Astrocyte of the cerebellum (primary cell): ENCODE measurements at regions not wholly inside any gene's neighbourhood (a gene's known extent, or its start where the extent isn't known, plus 50 kb on each side); places are given as distances from the start of the nearest gene placed in this dataset.

Experiments used
- DNase-seq: peaks from one replicate; pipeline ENCODE4 v3.0.0-alpha.2; 2011; ENCODE audit warnings: low read depth
- H3K4me3 ChIP-seq: 2 replicates; pipeline ENCODE4 v1.5.1; 2011; ENCODE audit warnings: mild to moderate bottlenecking, low read depth, low read length, moderate library complexity
- in situ Hi-C: cut with HindIII; loops from 2 replicates; pipeline ENCODE4 v1.10.0; 2017; ENCODE audit warnings: low sequenced_read_pairs
- TF ChIP-seq, protein P1 (sequence below): IDR thresholded peaks from 2 replicates; pipeline ENCODE4 v1.5.1; 2012; ENCODE audit warnings: low read length, low read depth, moderate library complexity, mild to moderate bottlenecking; ENCODE audit errors: missing control alignments

DNA sequence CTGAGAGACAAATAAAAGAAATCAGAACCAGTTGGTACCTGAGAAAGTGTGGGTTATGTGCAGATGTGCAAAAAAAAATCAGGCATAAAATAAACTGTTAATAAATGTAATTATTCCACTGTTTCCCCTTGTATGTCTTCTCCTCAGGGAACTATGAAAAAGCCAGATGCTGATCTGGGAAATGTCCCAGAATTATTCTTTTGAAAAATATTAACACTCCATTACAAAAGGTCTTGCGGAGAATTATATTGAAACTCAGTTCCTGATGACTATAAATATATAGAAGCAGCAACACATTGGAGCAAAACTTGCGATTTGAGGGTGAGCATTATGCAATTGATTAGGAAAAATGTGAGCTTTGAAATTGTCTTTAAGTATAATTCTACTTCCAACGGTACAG lies 433.3 kb upstream of the KLF12 start:
- DNase-seq: no peak
- TF ChIP-seq, protein P1, sequence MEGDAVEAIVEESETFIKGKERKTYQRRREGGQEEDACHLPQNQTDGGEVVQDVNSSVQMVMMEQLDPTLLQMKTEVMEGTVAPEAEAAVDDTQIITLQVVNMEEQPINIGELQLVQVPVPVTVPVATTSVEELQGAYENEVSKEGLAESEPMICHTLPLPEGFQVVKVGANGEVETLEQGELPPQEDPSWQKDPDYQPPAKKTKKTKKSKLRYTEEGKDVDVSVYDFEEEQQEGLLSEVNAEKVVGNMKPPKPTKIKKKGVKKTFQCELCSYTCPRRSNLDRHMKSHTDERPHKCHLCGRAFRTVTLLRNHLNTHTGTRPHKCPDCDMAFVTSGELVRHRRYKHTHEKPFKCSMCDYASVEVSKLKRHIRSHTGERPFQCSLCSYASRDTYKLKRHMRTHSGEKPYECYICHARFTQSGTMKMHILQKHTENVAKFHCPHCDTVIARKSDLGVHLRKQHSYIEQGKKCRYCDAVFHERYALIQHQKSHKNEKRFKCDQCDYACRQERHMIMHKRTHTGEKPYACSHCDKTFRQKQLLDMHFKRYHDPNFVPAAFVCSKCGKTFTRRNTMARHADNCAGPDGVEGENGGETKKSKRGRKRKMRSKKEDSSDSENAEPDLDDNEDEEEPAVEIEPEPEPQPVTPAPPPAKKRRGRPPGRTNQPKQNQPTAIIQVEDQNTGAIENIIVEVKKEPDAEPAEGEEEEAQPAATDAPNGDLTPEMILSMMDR: no peak
- H3K4me3 ChIP-seq: no peak overlapping the region
- in situ Hi-C loops: no loop called here

DNA sequence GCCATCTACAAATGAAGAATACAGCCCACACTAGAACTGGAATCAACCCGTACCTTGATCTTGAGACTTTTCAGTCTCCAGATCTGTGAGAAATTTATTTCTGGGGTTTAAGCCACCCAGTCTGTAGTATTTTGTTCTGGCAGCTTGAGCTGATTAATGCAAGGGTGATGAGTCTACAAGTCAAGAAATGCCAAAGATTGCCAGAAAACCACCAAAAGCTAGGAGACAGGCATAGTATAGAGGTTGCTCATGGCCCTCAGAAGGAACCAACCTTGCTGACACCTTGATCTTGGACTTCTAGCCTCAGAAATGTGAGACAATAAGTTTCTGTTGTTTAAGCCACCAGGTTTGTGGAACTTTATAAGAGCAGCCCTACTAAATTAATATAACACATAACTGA lies 428.2 kb upstream of the KLF12 start:
- no peak for DNase-seq
- TF ChIP-seq, protein P1: no peak

DNA sequence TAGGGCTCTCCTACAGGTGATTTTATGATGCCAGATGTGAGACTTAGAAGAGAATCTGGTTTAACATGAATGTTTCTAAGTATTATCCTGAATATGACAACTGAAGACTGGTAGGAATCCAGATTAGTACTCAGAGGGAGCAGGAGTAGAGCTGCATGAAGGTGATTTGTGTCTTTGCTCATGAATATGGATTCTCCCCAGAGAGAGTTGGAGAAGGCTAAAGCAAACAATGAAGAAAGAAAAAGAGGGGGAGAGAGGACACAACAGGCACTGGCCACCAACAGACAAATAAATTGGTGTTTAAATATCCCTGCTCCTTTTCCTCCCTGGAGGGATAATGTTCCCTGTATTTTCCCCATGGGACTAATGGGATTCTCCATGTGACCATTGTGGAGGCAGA lies 427.0 kb upstream of the KLF12 start:
- in situ Hi-C loops: no loop called here
- TF ChIP-seq, protein P1: no peak
- H3K4me3 ChIP-seq: no peak overlapping the region
- DNase-seq: no peak

More for the DNA sequence above, 428.2 kb upstream of the KLF12 start:
- in situ Hi-C loops: no loop called here
- H3K4me3 ChIP-seq: no peak overlapping the region

DNA sequence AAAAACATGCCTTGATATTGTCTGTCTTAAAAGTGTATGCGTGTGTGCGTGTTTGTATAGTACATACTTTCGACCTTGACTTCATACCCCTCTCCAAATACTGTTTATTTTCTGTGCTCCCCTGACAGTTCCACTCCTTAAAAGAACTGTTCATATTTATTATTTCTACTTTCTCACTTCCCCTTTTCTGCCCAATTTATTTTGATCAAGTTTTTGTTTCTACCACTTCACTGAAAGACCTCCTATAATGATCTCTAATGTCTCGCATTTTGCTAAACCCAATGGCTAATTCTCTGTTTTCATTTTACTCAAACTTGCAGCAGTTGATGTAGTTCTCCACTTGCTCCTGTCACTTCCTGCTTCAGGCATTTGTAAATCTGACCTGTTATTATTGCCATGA lies 426.1 kb upstream of the KLF12 start:
- no peak overlapping the region for H3K4me3 ChIP-seq
- TF ChIP-seq, protein P1: no peak
- no peak for DNase-seq
- in situ Hi-C loops: no loop called here

DNA sequence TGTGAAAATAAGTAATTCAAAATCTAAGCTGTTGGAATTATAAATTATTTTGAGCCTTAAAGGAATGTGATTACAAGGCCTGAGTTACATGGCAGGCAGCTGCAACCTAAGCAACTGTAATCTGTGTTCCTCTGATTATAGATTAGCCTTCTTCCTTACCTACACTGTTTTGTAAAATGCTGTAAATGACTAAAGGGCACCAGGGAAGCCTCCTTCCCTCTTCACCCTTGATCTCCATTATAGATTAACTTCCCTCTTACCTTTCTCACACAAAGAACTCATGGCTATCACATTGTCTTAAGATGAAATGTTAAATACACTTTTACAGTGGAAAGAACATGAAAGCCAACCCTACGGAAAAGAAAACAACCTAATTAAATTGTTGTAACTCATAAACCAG lies 423.7 kb upstream of the KLF12 start:
- in situ Hi-C loops: no loop called here
- TF ChIP-seq, protein P1: no peak
- no peak for DNase-seq
- no peak overlapping the region for H3K4me3 ChIP-seq

DNA sequence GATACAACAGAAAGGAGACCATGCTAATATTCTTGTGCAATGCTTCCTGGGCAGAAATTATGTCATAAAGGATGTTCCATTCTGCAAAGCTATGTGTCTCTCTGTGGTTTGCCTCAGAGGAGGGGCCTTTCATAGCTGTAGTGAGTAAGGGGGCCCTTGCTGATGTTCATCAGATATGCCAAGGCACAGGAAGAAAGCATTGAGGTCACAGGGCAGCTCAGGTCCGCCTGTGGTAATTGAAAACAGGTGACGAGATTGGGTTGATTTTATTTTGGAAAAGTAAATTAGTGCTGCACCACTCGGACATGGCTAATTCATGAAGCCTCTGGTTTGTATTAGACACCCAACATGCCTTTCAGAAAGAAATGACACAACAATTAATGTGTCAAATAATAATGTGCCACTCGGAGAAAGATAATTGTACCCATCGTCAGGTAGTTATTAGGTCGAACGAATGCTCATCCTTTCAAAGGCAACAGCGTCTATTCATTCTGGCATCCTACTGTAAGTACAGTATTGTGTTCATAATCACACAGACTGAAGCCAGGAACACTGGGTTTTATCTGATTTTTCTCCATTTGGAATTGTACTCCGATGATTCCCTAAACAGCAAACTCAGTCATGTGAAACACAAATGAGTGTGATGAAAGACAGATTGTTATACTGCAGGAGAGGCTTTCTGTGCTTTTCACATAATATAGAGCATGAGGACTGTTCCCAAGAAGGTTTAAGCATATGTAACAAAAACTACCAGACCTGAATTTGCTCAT lies 421.6 kb upstream of the KLF12 start:
- TF ChIP-seq, protein P1: no peak
- in situ Hi-C loops: no loop called here
- no peak overlapping the region for H3K4me3 ChIP-seq
- no peak for DNase-seq

DNA sequence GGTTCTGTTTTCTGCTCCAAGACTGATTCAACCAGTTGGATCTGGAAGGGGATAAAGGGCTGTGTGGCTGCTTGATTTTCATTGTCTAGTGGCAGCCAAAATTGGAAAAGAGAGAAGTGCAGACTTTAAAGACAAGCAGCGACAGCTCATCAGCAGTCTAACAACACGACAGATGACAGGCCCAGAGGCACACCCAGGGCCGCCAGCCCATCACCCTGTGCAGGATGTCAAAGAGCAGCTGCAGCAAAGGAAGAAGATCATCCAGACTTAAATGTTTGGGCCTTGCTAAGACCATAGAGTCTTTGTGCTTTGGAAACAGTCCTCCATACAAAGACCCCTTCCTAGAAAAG lies 421.0 kb upstream of the KLF12 start:
- in situ Hi-C loops: no loop called here
- H3K4me3 ChIP-seq: no peak overlapping the region
- DNase-seq: no peak
- TF ChIP-seq, protein P1: no peak
